OCI-LY7 (cell line): ENCODE measurements at regions not wholly inside any gene's neighbourhood (a gene's known extent, or its start where the extent isn't known, plus 50 kb on each side); places are given as distances from the start of the nearest gene placed in this dataset.

Experiments
- BruUV-seq: library from RNA; stranded (reverse); fragments of 400-500 nt; replicated peaks from 2 replicates; lab custom pipeline; 2021; lab: Mats Ljungman, UMichigan
- CTCF ChIA-PET: fragments of 300-600 bp; sonication (Branson Sonifier 250); formaldehyde crosslinking; loops from one replicate; lab custom pipeline; 2022; ENCODE audit warnings: antibody characterized with exemption; ENCODE audit not compliant: unreplicated experiment; lab: Charles Lee
- POLR2A ChIA-PET: fragments of 300-600 bp; sonication (Branson Sonifier 250); formaldehyde crosslinking; loops from one replicate; lab custom pipeline; 2022; ENCODE audit warnings: antibody characterized with exemption; lab: Charles Lee
- DNase-seq: peaks from one replicate; pipeline ENCODE4 v3.0.0-alpha.2; 2015; ENCODE audit warnings: low spot score
- H2AFZ ChIP-seq: fragments of 200-600 bp; sonication (generic), shearing (Covaris generic); 2 replicates; pipeline ENCODE4 v1.6.1; 2014; ENCODE audit warnings: mild to moderate bottlenecking, antibody characterized with exemption, low read length, moderate library complexity
- H3K27ac ChIP-seq: fragments of 200-600 bp; sonication (generic); 2 replicates; pipeline ENCODE4 v1.5.1; 2014; ENCODE audit warnings: mixed run types, low read depth, mild to moderate bottlenecking, moderate library complexity, low read length, inconsistent platforms; ENCODE audit not compliant: poor library complexity, severe bottlenecking
- H3K36me3 ChIP-seq: fragments of 200-600 bp; sonication (generic); 2 replicates; pipeline ENCODE4 v1.6.1; 2014; ENCODE audit warnings: mild to moderate bottlenecking, antibody characterized with exemption, low read length, moderate library complexity, mixed read lengths; ENCODE audit not compliant: insufficient read depth
- H3K4me1 ChIP-seq: fragments of 200-600 bp; sonication (generic); 2 replicates; pipeline ENCODE4 v1.5.1; 2014; ENCODE audit warnings: mild to moderate bottlenecking, low read length; ENCODE audit not compliant: insufficient read depth, poor library complexity, severe bottlenecking
- H3K4me2 ChIP-seq: fragments of 200-600 bp; sonication (generic); 2 replicates; pipeline ENCODE4 v1.6.1; 2014; ENCODE audit warnings: mild to moderate bottlenecking, low read length
- H3K4me3 ChIP-seq: fragments of 200-600 bp; sonication (generic); 2 replicates; pipeline ENCODE4 v1.5.1; 2014; ENCODE audit warnings: mild to moderate bottlenecking, low read depth, low read length; ENCODE audit not compliant: poor library complexity, severe bottlenecking
- H3K79me2 ChIP-seq: fragments of 200-600 bp; sonication (generic); 2 replicates; pipeline ENCODE4 v1.6.1; 2016; ENCODE audit warnings: low read depth, mild to moderate bottlenecking, low read length, moderate library complexity, mixed read lengths; ENCODE audit not compliant: insufficient read depth
- H3K9me2 ChIP-seq: fragments of 200-600 bp; sonication (generic); 2 replicates; pipeline ENCODE4 v1.6.1; 2016; ENCODE audit warnings: mild to moderate bottlenecking, low read length, mixed read lengths; ENCODE audit not compliant: insufficient read depth
- H3K9me3 ChIP-seq: fragments of 200-600 bp; sonication (generic); 2 replicates; pipeline ENCODE4 v1.6.1; 2014; ENCODE audit warnings: mild to moderate bottlenecking, mixed run types, low read length, mixed read lengths
- H4K20me1 ChIP-seq: fragments of 200-600 bp; sonication (generic); 2 replicates; pipeline ENCODE4 v1.6.1; 2014; ENCODE audit warnings: mild to moderate bottlenecking, antibody characterized with exemption, low read length, moderate library complexity, mixed read lengths; ENCODE audit not compliant: insufficient read depth
- CTCF ChIP-seq: fragments of 200-600 bp; sonication (generic); conservative IDR thresholded peaks from 2 replicates; pipeline ENCODE4 v1.5.1; 2014; ENCODE audit warnings: mild to moderate bottlenecking, antibody characterized with exemption, low read length, moderate library complexity, mixed read lengths
- EZH2phosphoT487 ChIP-seq: fragments of 200-600 bp; sonication (generic); IDR thresholded peaks from 2 replicates; pipeline ENCODE4 v1.6.1; 2018; ENCODE audit warnings: low read depth, borderline replicate concordance, mild to moderate bottlenecking, mixed run types, antibody characterized with exemption, low read length, moderate library complexity, mixed read lengths
- intact Hi-C: fragments of 100-400 bp; cut with micrococcal nuclease; formaldehyde crosslinking; loops from one replicate; pipeline ENCODE4 v1.10.0; 2022; ENCODE audit not compliant: unreplicated experiment

DNA sequence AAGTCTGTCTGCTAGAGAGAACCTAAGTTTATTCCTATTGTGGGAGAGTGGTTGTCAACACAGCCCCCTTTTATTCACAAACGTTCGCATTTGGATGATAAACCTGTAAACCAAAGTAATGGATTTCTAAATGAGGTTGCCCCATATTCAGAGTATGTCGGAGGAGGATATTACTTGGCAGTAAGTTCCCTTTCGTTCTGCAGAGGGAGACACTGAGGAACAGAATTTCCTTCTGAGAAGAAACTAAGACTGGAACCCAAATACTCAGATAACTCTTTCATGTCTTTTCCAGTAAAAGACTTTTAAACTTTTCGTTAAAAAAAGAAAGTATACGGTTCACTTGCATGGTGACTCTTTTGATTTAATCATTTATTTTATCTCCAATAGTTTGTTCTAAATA is 754.6 kb upstream of the MMS22L start:
- H2AFZ ChIP-seq, result no peak overlapping the region
- no peak overlapping the region for H3K4me3 ChIP-seq
- H3K9me2 ChIP-seq, result no peaks in the 10 kb centered on the region
- H3K9me3 ChIP-seq, result no peaks in the 10 kb centered on the region
- no peak for DNase-seq
- H3K36me3 ChIP-seq, result no peaks in the 10 kb centered on the region
- no TSS peak for BruUV-seq
- H3K4me2 ChIP-seq, result no peak overlapping the region
- no peaks in the 10 kb centered on the region for H3K4me1 ChIP-seq
- CTCF ChIA-PET, result no interaction called here
- TF ChIP-seq EZH2phosphoT487, result no peak
- TF ChIP-seq CTCF, result no peak
- no peaks in the 10 kb centered on the region for H4K20me1 ChIP-seq
- POLR2A ChIA-PET, result no interaction called here
- H3K27ac ChIP-seq, result no peak overlapping the region
- intact Hi-C loops, result no loop called here
- H3K79me2 ChIP-seq, result no peaks in the 10 kb centered on the region

DNA sequence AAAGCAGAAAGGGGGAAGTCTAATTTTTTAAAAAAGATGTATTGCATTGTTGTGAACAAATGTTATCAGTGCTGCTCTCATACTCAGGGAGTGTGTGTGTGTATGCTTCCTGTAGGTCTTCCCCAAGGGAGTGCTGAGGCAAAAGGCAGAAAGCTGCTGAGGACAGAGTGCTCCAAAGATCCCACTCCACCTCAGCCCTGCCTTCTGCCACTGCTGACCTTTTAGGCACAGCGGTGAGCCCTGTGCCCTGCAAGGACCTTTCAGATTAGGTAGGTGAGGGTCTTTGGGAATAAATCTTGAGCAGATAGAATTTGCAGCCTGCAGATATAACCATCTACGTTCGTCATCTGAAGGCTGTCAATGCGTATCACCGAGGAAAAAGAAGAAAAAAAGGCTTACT is 756.4 kb upstream of the MMS22L start:
- Histone ChIP-seq H3K4me3 (no peak overlapping the region), H2AFZ (no peak overlapping the region), H3K4me2 (no peak overlapping the region), H3K27ac (no peak overlapping the region), H3K9me3 (no peaks in the 10 kb centered on the region), H3K36me3 (no peaks in the 10 kb centered on the region), H3K4me1 (no peaks in the 10 kb centered on the region), H4K20me1 (no peaks in the 10 kb centered on the region), H3K9me2 (no peaks in the 10 kb centered on the region), H3K79me2 (no peaks in the 10 kb centered on the region)
- CTCF ChIA-PET, result no interaction called here
- intact Hi-C loops, result no loop called here
- BruUV-seq, result no TSS peak
- TF ChIP-seq EZH2phosphoT487 (no peak), CTCF (no peak)
- POLR2A ChIA-PET, result no interaction called here
- DNase-seq, result no peak

GRCh38 chr6:98039904-98040607 is 757.0 kb upstream of the MMS22L start:
- Histone ChIP-seq H3K9me2 (no peaks in the 10 kb centered on the region), H3K4me2 (no peak overlapping the region), H3K4me3 (no peak overlapping the region), H3K36me3 (no peaks in the 10 kb centered on the region), H3K27ac (no peak overlapping the region), H3K9me3 (no peaks in the 10 kb centered on the region), H3K4me1 (no peaks in the 10 kb centered on the region), H3K79me2 (no peaks in the 10 kb centered on the region), H2AFZ (no peak overlapping the region), H4K20me1 (no peaks in the 10 kb centered on the region)
- peak; percentile 40; the same call in 1 of the 2 replicates for TF ChIP-seq CTCF
- no peak for TF ChIP-seq EZH2phosphoT487
- no peak for DNase-seq
- intact Hi-C loops, result no loop called here
- POLR2A ChIA-PET, result no interaction called here
- BruUV-seq, result no TSS peak
- CTCF ChIA-PET, result no interaction called here
